ENCODE measurements at regions not wholly inside any gene's neighbourhood (a gene's known extent, or its start where the extent isn't known, plus 50 kb on each side); places are given as distances from the start of the nearest gene placed in this dataset.

DNA sequence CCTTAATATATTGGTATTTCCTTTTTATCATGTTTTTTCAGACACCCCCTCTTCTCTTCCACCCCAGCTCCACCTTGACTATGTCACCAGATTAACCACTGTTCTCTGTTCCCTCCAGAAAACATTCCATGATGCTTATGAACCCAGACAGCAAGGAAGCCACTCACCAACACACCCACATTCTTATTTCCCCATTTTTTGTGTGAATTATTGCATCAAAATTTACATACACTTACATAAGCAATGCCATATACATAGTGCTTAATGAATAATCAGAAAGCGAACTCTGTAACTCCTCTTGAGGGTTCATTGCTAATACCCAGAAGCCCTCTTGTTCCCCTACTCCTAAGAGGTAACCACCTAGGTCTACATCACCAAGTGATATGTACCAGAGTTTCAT lies 182.3 kb upstream of the CDYL start:
- no peak for DNase-seq (ENCODE audit: low spot score)
- in situ Hi-C loops (cut with MboI; ENCODE audit: low sequenced_read_pairs, unreplicated experiment) = no loop called here
- TF ChIP-seq, protein P1, sequence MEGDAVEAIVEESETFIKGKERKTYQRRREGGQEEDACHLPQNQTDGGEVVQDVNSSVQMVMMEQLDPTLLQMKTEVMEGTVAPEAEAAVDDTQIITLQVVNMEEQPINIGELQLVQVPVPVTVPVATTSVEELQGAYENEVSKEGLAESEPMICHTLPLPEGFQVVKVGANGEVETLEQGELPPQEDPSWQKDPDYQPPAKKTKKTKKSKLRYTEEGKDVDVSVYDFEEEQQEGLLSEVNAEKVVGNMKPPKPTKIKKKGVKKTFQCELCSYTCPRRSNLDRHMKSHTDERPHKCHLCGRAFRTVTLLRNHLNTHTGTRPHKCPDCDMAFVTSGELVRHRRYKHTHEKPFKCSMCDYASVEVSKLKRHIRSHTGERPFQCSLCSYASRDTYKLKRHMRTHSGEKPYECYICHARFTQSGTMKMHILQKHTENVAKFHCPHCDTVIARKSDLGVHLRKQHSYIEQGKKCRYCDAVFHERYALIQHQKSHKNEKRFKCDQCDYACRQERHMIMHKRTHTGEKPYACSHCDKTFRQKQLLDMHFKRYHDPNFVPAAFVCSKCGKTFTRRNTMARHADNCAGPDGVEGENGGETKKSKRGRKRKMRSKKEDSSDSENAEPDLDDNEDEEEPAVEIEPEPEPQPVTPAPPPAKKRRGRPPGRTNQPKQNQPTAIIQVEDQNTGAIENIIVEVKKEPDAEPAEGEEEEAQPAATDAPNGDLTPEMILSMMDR (IDR thresholded peaks at IDR 0.05; ENCODE audit: borderline replicate concordance, control extremely low read depth, extremely low read depth, insufficient read depth, missing control alignments) = no peak

DNA sequence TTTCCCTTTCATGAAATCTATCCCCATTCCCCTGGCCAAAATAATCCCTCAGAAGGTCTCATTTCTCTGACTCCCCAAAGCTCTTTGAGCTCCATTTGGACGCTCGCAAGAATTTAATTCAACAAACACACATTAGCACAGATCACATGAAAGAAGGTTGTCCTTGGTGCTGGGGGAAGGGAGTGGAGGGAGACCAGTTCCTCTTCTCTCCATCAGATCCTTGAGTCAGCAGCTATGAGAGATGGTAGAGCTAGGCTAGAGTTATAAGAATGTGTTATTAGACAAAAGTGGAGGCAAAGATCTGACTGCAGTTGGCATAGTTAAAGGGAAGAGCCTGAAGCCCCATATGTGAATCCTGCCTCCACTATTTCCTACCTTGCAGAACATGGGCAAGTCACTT lies 184.2 kb upstream of the CDYL start:
- in situ Hi-C loops (cut with MboI; ENCODE audit: low sequenced_read_pairs, unreplicated experiment) = no loop called here
- TF ChIP-seq, protein P1 (IDR thresholded peaks at IDR 0.05; ENCODE audit: borderline replicate concordance, control extremely low read depth, extremely low read depth, insufficient read depth, missing control alignments) = no peak
- DNase-seq (ENCODE audit: low spot score) = no peak

DNA sequence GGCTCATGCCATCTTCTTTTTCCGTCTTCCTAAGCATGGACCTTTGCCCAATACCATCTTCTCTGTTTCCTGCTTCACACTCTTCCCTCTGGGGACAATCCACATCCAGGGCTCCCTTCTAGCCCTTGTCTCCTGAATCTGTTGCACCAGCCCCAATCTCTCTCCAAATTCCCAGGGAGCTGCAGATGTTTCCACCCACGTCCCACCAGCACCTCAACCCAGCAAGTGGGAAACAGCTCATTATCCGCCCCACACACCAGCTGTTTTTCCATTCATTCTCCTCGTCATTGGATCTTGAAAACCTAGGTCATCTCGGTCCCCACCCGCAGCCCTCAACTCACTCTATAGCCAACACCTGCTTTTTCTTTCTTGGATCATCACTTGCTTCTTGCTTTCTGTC lies 185.0 kb upstream of the CDYL start:
- TF ChIP-seq, protein P1 (IDR thresholded peaks at IDR 0.05; ENCODE audit: borderline replicate concordance, control extremely low read depth, extremely low read depth, insufficient read depth, missing control alignments) = no peak
- in situ Hi-C loops (cut with MboI; ENCODE audit: low sequenced_read_pairs, unreplicated experiment) = no loop called here
- DNase-seq (ENCODE audit: low spot score) = no peak

DNA sequence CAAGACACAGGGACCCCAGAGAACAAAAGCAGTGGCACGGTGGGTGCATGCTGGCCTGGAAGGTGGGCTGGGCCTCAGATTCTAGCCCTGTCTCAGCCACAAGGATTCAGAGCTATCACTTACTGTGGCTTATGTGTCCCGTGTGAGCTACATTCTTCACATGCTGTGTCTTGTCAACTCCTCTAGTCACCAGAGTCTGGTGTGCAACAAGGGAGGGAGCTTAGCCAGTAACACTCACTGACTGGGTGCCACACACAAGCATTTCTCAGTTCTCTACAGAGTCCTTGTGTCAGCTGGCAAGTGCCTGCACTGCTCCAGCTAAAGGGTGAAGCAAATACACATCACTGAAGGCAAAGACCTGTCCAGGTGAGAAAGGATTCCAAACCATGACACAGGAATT lies 186.9 kb upstream of the CDYL start:
- TF ChIP-seq, protein P1 (IDR thresholded peaks at IDR 0.05; ENCODE audit: borderline replicate concordance, control extremely low read depth, extremely low read depth, insufficient read depth, missing control alignments) = no peak
- in situ Hi-C loops (cut with MboI; ENCODE audit: low sequenced_read_pairs, unreplicated experiment) = no loop called here
- no peak for DNase-seq (ENCODE audit: low spot score)

DNA sequence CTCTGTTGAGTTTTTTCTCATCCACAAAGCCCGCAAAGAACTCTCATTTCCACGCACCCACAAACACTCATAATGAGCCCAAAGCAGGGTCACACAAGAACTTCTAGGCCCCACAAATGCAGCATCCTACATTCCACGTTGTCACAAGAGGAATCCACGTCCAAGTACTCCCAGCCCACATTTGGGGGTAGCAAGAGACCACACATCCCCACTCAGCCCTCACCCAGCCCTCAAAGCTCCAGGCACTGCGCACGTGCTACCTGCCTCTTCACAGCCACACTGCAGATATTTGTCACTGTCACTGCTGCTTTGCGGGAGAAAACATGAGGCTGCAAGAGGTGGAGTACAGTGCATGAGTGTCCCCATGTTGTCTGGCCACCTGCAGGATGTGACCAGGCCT lies 187.6 kb upstream of the CDYL start:
- in situ Hi-C loops (cut with MboI; ENCODE audit: low sequenced_read_pairs, unreplicated experiment) = no loop called here
- no peak for DNase-seq (ENCODE audit: low spot score)
- TF ChIP-seq, protein P1 (IDR thresholded peaks at IDR 0.05; ENCODE audit: borderline replicate concordance, control extremely low read depth, extremely low read depth, insufficient read depth, missing control alignments) = no peak

DNA sequence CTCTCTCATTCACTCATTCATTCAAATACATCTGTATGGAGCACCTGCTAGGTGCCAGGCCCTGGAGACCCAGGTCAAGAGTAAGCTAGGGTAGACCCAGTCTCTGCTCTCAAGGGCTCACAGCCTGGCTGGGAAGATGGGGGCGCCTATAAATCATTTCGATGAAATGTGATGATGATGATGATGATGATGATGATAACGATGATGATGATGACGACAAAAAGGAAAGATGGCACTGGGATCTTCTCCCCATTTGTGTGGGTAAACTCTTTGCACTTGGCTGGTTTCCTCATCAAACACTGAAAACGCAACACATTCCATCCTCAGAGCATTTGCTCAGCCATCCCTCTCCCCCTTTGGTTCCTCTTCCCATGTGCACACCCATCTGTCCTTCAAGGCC lies 188.0 kb upstream of the CDYL start:
- in situ Hi-C loops (cut with MboI; ENCODE audit: low sequenced_read_pairs, unreplicated experiment) = no loop called here
- TF ChIP-seq, protein P1 (IDR thresholded peaks at IDR 0.05; ENCODE audit: borderline replicate concordance, control extremely low read depth, extremely low read depth, insufficient read depth, missing control alignments) = no peak

DNA sequence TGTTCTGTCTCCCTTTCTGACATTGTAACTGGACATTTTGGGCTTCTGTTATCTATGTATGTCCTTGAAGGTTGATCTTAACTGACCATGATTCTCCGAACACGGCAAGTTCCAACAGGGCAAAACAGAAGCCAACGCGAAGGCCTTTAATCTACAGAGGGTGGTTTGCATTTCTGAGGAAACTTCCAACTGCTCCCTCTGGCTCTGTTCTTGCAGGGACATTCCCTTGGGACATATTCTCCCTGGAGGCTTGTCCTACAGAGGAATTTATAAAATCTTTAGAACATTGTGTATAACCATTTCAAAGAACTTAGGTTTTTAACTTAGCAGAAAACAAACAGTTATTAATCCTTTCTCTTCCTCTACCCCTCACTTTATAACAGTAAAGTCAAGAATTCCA lies 189.0 kb upstream of the CDYL start:
- no peak for DNase-seq (ENCODE audit: low spot score)
- TF ChIP-seq, protein P1 (IDR thresholded peaks at IDR 0.05; ENCODE audit: borderline replicate concordance, control extremely low read depth, extremely low read depth, insufficient read depth, missing control alignments) = no peak
- in situ Hi-C loops (cut with MboI; ENCODE audit: low sequenced_read_pairs, unreplicated experiment) = no loop called here

More for the DNA sequence above, 188.0 kb upstream of the CDYL start:
- no peak for DNase-seq (ENCODE audit: low spot score)
